MCF 10A (cell line): ENCODE measurements at regions not wholly inside any gene's neighbourhood (a gene's known extent, or its start where the extent isn't known, plus 50 kb on each side); places are given as distances from the start of the nearest gene placed in this dataset.

Experiments used
- BruUV-seq: library from RNA; stranded (reverse); fragments of 400-500 nt; replicated peaks from 2 replicates; lab custom pipeline; 2021; lab: Mats Ljungman, UMichigan
- CTCF ChIA-PET: fragments of 300-600 bp; sonication (Branson Sonifier 250); formaldehyde crosslinking; extraction: SDS; loops from one replicate; lab custom pipeline; 2021; ENCODE audit warnings: antibody characterized with exemption, inconsistent platforms; lab: Yijun Ruan, JAX
- POLR2A ChIA-PET: fragments of 300-600, 350-650 bp; sonication (Branson Sonifier 250); formaldehyde crosslinking; extraction: SDS; loops from one replicate; lab custom pipeline; 2020; ENCODE audit warnings: antibody characterized with exemption, inconsistent platforms; lab: Yijun Ruan, JAX
- DNase-seq: peaks from one replicate; pipeline ENCODE4 v3.0.0-alpha.2; 2018; ENCODE audit not compliant: unreplicated experiment
- H3K27ac Mint-ChIP-seq: one replicate; pipeline ENCODE4 v1.8.0; 2022; ENCODE audit warnings: mild to moderate bottlenecking, low read depth, mixed read lengths; ENCODE audit not compliant: unreplicated experiment
- H3K27me3 Mint-ChIP-seq: one replicate; pipeline ENCODE4 v1.8.0; 2022; ENCODE audit warnings: mixed read lengths; ENCODE audit not compliant: insufficient read depth, unreplicated experiment
- H3K36me3 Mint-ChIP-seq: one replicate; pipeline ENCODE4 v1.8.0; 2022; ENCODE audit warnings: mild to moderate bottlenecking, moderate library complexity, mixed read lengths; ENCODE audit not compliant: insufficient read depth, unreplicated experiment
- H3K4me1 Mint-ChIP-seq: one replicate; pipeline ENCODE4 v1.8.0; 2022; ENCODE audit warnings: mixed read lengths; ENCODE audit not compliant: insufficient read depth, unreplicated experiment
- H3K4me3 Mint-ChIP-seq: one replicate; pipeline ENCODE4 v1.8.0; 2022; ENCODE audit warnings: mild to moderate bottlenecking, moderate library complexity, mixed read lengths; ENCODE audit not compliant: unreplicated experiment
- H3K9me3 Mint-ChIP-seq: one replicate; pipeline ENCODE4 v1.8.0; 2022; ENCODE audit warnings: mixed read lengths; ENCODE audit not compliant: unreplicated experiment
- CTCF ChIP-seq: fragments of 200-600 bp; IDR thresholded peaks from one replicate; pipeline ENCODE4 v1.8.0; 2022; ENCODE audit warnings: antibody characterized with exemption, mild to moderate bottlenecking; ENCODE audit not compliant: unreplicated experiment
- intact Hi-C: fragments of 100-400 bp; cut with micrococcal nuclease; formaldehyde crosslinking; loops from 2 replicates; pipeline ENCODE4 v1.14.1; 2022

GRCh38 chr14:106218174-106218573 is 691.8 kb downstream of the TMEM121 start:
- CTCF ChIA-PET: no interaction called here
- intact Hi-C loops: no loop called here
- no TSS peak for BruUV-seq
- no peak for DNase-seq
- no peak overlapping the region for H3K27ac Mint-ChIP-seq
- POLR2A ChIA-PET: no interaction called here
- no peaks in the 10 kb centered on the region for H3K4me1 Mint-ChIP-seq
- H3K27me3 Mint-ChIP-seq: peaks cover 64% of the 10 kb centered on the region
- H3K4me3 Mint-ChIP-seq: no peak overlapping the region
- TF ChIP-seq CTCF: no peak
- H3K9me3 Mint-ChIP-seq: no peaks in the 10 kb centered on the region
- H3K36me3 Mint-ChIP-seq: no peaks in the 10 kb centered on the region

GRCh38 chr14:106222311-106222710 is 695.9 kb downstream of the TMEM121 start:
- POLR2A ChIA-PET: no interaction called here
- no peaks in the 10 kb centered on the region for H3K9me3 Mint-ChIP-seq
- no peak overlapping the region for H3K4me3 Mint-ChIP-seq
- no TSS peak for BruUV-seq
- TF ChIP-seq CTCF: no peak
- no peaks in the 10 kb centered on the region for H3K4me1 Mint-ChIP-seq
- peaks cover 73% of the 10 kb centered on the region for H3K27me3 Mint-ChIP-seq
- DNase-seq: no peak
- intact Hi-C loops: no loop called here
- no peak overlapping the region for H3K27ac Mint-ChIP-seq
- CTCF ChIA-PET: no interaction called here
- no peaks in the 10 kb centered on the region for H3K36me3 Mint-ChIP-seq

- ChIA-PET CTCF (interaction anchor here (1.0 kb wide), 1 partner anchor 10 kb away, joined by 4 read pairs; no protein-coding TSS in a partner anchor), POLR2A (no interaction called here)
- Mint-ChIP-seq H3K36me3 (peaks cover 1% of the 10 kb centered on the region), H3K27ac (no peak overlapping the region), H3K9me3 (no peaks in the 10 kb centered on the region), H3K4me1 (no peaks in the 10 kb centered on the region), H3K27me3 (peaks cover 77% of the 10 kb centered on the region), H3K4me3 (no peak overlapping the region)
- no peak for DNase-seq
- intact Hi-C loops: no loop called here
- TF ChIP-seq CTCF: no peak
- no TSS peak for BruUV-seq
Measured at GRCh38 chr14:106222731-106223130, 696.3 kb downstream of the TMEM121 start.

GRCh38 chr14:106227793-106228192 is 701.4 kb downstream of the TMEM121 start:
- Mint-ChIP-seq H3K27me3 (peaks cover 67% of the 10 kb centered on the region), H3K36me3 (peaks cover 6% of the 10 kb centered on the region), H3K4me3 (no peak overlapping the region), H3K27ac (no peak overlapping the region), H3K9me3 (no peaks in the 10 kb centered on the region), H3K4me1 (no peaks in the 10 kb centered on the region)
- BruUV-seq: no TSS peak
- no peak for TF ChIP-seq CTCF
- DNase-seq: no peak
- POLR2A ChIA-PET: no interaction called here
- intact Hi-C loops: no loop called here
- CTCF ChIA-PET: interaction anchor here (0.6 to 2.4 kb wide), 3 partner anchors 9 to 433 kb away, joined by 3 to 9 read pairs (median 4); no protein-coding TSS in a partner anchor
